Astrocyte of the spinal cord (primary cell): ENCODE measurements at regions not wholly inside any gene's neighbourhood (a gene's known extent, or its start where the extent isn't known, plus 50 kb on each side); places are given as distances from the start of the nearest gene placed in this dataset.
"Not testable (repeated sequence)": the region's sequence is repeated elsewhere in the genome, so short reads cannot be mapped to it uniquely, and the experiment has no call there.

Experiments used
- DNase-seq: peaks from one replicate; pipeline ENCODE4 v3.0.0; 2011; ENCODE audit warnings: low read depth, low spot score
- H3K4me3 ChIP-seq: 2 replicates; pipeline ENCODE4 v1.5.1; 2011; ENCODE audit warnings: low read depth, mild to moderate bottlenecking, low read length, moderate library complexity
- in situ Hi-C: cut with HindIII; loops from 2 replicates; pipeline ENCODE4 v1.10.0; 2017; ENCODE audit warnings: low sequenced_read_pairs
- TF ChIP-seq, protein P1 (sequence below): IDR thresholded peaks from 2 replicates; pipeline ENCODE4 v1.5.1; 2012; ENCODE audit warnings: low read depth, mild to moderate bottlenecking, low read length, inconsistent platforms

DNA sequence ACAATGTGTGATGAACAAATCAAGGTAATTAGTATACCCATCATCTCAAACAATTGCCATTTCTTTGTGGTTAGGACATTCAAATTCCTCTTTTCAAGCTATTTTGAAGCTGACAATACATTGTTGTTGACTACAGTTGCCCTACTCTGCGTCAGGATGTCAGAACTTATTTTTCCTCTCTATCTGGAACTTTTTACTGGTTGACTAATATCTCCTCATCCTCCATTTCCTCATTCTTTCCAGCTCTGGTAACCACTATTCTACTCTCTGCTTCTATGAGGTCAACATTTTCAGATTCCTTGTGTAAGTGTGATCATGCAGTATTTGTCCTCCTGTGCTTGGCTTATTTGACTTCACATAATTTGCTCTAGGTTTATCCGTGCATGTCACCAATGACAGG, 240.5 kb upstream of the HS3ST1 start:
- TF ChIP-seq, protein P1, sequence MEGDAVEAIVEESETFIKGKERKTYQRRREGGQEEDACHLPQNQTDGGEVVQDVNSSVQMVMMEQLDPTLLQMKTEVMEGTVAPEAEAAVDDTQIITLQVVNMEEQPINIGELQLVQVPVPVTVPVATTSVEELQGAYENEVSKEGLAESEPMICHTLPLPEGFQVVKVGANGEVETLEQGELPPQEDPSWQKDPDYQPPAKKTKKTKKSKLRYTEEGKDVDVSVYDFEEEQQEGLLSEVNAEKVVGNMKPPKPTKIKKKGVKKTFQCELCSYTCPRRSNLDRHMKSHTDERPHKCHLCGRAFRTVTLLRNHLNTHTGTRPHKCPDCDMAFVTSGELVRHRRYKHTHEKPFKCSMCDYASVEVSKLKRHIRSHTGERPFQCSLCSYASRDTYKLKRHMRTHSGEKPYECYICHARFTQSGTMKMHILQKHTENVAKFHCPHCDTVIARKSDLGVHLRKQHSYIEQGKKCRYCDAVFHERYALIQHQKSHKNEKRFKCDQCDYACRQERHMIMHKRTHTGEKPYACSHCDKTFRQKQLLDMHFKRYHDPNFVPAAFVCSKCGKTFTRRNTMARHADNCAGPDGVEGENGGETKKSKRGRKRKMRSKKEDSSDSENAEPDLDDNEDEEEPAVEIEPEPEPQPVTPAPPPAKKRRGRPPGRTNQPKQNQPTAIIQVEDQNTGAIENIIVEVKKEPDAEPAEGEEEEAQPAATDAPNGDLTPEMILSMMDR, result no peak
- peak; percentile 7 for DNase-seq
- in situ Hi-C loops, result no loop called here
- no peak overlapping the region for H3K4me3 ChIP-seq

DNA sequence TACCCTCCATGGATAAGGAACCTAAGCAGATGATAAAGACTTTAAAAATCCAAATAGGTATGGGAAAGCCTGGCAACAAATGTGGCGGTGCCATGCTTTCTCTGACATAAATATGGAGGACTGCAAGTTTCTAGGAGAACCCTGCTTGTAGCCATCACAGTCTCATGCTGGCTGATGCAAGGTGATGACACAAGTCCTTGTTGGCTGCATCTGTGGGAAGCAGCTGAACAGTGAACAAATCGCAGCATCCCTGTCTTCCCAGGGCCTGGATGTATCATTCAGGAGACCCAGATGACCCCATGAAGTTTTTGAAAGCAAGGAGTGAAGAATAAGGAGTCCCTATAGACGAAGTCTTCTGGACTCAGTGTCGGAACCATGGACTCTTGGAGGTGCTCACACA, 234.4 kb upstream of the HS3ST1 start:
- no peak for DNase-seq
- TF ChIP-seq, protein P1, result no peak
- H3K4me3 ChIP-seq, result no peak overlapping the region
- in situ Hi-C loops, result no loop called here

DNA sequence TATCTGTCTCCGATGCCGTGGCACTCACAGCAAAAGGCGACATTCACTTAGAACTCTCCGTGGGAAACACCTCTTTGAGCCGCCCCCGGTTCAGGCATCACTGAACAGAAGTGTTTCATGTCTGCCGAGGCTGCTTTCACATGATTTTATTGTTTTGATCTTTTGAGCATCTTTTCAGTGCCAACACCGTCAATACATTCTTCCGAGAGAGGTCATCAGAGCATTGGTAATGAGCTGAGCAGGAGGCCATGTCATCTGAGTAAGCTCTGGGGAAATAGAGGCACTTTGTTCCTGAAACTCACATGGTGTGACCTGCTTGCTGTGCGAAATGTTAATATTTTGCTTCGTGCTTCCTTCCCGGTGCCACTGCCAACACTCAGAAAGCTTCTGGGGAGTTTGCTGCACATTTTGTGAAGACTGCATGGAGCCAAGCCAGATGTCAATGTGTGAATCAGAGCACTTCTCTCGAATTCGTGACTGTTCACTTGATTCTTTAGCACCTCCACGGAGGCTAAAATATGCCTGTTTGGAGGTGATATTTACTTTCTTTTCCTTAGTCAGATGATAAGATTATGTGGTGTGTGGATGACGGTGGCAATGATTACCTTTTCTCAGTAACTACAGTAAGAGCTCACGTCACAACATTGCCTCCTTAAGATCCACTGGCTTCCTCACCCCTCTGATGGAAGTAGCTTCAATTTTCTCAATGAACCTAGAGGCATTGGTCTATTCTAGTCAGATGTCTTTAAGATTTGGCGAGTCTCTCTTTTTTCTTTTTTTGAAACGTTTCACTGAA, 222.3 kb upstream of the HS3ST1 start:
- H3K4me3 ChIP-seq, result no peak overlapping the region
- in situ Hi-C loops, result no loop called here
- peak; percentile 17 for DNase-seq
- TF ChIP-seq, protein P1, result no peak

DNA sequence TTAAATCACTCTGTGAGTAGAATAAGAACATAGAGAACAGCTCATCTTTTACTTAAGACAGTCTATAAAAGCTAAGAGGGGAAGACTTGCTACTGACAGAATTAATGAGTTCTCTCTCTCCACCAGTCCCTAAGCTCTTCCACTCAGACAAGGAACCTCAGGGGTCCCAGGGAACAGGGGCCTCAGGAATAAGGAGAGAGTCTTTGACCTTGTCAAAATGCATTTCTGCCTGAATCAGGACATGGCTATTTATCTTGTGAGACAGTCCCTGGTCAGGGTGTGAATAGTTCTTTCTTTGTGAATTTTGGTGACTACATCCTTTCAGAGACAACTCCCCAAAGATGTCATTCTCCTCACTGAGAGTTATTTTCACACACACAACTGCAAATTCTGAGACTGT, 218.7 kb upstream of the HS3ST1 start:
- in situ Hi-C loops, result no loop called here
- TF ChIP-seq, protein P1, result no peak
- DNase-seq, result no peak
- H3K4me3 ChIP-seq, result no peak overlapping the region

DNA sequence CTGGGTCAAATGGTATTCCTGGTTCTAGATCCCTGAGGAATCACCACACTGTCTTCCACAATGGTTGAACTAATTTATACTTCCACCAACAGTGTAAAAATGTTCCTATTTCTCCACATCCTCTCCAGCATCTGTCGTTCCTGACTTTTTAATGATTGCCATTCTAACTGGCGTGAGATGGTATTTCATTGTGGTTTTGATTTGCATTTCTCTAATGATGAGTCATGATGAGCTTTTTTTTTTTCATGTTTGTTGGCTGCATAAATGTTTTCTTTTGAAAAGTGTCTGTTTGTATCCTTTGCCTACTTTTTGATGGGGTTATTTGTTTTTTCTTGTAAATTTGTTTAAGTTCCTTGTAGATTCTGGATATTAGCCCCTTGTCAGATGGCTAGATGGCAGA, 214.4 kb upstream of the HS3ST1 start:
- H3K4me3 ChIP-seq, in situ Hi-C loops: not testable (repeated sequence)
- DNase-seq, result peak; percentile 36

DNA sequence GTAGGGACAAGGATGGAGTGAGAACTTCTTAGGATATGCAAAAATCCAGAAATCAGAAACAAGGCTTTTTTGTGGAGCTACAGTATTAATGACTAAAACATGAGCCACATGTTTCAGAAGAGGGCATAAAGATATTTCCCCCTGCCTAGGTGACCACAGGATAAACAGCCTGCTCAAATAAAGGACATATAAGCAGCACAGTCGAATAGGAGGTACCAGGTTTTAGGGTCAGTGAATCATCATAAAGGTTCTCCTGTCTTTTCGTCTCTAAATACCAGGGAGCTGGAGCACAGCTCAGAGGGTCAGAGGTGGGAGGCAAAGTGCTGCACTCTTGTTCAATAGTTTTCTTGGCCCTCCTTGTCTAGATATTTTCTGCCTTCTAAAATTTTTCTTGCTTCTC, 211.9 kb upstream of the HS3ST1 start:
- in situ Hi-C loops, result no loop called here
- TF ChIP-seq, protein P1, result no peak
- no peak for DNase-seq
- no peak overlapping the region for H3K4me3 ChIP-seq

DNA sequence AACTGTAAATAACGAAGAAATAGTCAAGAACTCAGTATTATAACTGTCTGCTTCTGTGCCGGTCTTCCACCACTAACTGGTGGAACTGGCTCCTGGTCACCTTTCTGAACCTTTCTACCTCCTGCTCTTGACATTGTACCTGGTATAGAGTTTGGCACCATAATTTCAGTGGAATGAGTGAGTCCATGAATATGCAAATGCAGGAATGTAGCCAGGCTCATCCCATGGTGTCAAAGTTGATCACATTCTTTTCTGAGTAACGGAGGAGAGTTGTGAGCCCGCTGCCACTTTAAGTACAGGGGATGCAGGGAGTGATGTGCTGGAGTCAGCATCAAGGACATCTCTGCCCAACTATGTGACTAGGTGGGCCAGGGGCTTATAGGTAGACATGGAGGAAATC, 207.9 kb upstream of the HS3ST1 start:
- H3K4me3 ChIP-seq, result no peak overlapping the region
- TF ChIP-seq, protein P1, result no peak
- DNase-seq, result no peak
- in situ Hi-C loops, result no loop called here
